GM12865 (cell line): ENCODE measurements at regions not wholly inside any gene's neighbourhood (a gene's known extent, or its start where the extent isn't known, plus 50 kb on each side); places are given as distances from the start of the nearest gene placed in this dataset.

Experiments
- DNase-seq: peaks from one replicate; pipeline ENCODE4 v3.0.0; 2010; ENCODE audit warnings: low read depth
- H3K4me3 ChIP-seq: 2 replicates; pipeline ENCODE4 v1.5.1; 2011; ENCODE audit warnings: mild to moderate bottlenecking, low read depth, low read length, control low read depth
- TF ChIP-seq, protein P1 (sequence below): IDR thresholded peaks from 2 replicates; pipeline ENCODE4 v1.5.1; 2011; ENCODE audit warnings: low read length, control low read depth, low read depth, inconsistent platforms; ENCODE audit not compliant: insufficient read depth; ENCODE audit errors: missing control alignments

DNA sequence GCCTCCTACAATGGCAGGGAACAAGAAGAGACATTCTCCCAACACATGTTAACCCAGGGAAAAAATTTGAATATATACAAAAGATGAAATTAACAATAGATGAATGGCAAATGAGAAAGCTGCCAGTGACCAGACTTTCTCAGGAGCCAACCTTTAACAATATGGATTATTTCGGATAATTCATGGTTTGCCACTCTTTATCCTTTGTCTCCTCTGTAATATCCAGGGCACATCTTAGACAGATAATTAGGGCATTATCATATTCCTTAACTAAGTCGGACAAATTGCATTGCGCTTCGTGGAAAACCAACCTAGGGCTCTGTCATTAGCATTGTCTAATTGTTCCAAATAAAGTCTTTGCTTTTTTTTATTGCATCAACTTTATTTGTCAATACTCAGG lies 97.3 kb downstream of the CDCA7 start:
- TF ChIP-seq, protein P1, sequence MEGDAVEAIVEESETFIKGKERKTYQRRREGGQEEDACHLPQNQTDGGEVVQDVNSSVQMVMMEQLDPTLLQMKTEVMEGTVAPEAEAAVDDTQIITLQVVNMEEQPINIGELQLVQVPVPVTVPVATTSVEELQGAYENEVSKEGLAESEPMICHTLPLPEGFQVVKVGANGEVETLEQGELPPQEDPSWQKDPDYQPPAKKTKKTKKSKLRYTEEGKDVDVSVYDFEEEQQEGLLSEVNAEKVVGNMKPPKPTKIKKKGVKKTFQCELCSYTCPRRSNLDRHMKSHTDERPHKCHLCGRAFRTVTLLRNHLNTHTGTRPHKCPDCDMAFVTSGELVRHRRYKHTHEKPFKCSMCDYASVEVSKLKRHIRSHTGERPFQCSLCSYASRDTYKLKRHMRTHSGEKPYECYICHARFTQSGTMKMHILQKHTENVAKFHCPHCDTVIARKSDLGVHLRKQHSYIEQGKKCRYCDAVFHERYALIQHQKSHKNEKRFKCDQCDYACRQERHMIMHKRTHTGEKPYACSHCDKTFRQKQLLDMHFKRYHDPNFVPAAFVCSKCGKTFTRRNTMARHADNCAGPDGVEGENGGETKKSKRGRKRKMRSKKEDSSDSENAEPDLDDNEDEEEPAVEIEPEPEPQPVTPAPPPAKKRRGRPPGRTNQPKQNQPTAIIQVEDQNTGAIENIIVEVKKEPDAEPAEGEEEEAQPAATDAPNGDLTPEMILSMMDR, result no peak
- no peak for DNase-seq
- no peak overlapping the region for H3K4me3 ChIP-seq

DNA sequence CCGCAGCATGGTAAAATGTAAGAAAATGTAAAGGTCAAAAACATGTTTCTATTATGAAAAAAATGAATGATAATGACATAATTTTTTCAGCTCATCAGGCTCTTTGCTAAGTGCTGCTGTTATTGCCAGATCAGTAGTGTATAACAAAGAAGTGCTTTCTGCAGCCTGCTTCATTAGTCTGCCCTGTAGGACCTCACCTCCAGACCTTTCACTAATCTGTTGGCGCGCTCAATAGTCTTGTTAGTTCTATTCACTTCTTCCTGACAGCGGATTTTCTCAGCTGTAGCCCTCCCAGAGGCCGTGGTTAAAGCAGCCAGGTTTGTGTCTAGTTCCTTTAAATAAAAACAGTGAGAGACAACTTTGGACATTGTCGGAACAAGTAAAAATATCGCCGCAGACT lies 97.7 kb downstream of the CDCA7 start:
- no peak overlapping the region for H3K4me3 ChIP-seq
- TF ChIP-seq, protein P1, result no peak
- no peak for DNase-seq

DNA sequence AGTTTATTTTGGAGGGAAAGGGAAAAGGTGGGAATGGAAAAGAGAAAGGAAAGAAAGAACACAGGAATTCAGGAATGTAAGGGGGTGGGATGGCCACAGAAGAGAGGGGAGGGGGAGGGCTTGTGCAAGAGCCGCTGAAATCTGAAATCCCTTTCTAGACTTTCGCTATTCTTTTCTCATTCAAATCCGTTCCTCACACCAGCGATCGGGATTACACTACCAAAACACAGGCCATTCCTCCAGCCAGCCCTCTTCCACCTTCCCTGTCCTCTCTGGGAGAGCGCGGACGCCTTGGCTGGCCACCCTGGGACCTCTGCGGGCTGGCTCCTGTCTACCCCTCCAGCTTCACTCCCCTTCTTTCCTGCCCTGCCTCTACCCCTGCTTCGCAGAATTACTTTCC lies 102.3 kb downstream of the CDCA7 start:
- DNase-seq, result no peak
- no peak overlapping the region for H3K4me3 ChIP-seq
- TF ChIP-seq, protein P1, result no peak

DNA sequence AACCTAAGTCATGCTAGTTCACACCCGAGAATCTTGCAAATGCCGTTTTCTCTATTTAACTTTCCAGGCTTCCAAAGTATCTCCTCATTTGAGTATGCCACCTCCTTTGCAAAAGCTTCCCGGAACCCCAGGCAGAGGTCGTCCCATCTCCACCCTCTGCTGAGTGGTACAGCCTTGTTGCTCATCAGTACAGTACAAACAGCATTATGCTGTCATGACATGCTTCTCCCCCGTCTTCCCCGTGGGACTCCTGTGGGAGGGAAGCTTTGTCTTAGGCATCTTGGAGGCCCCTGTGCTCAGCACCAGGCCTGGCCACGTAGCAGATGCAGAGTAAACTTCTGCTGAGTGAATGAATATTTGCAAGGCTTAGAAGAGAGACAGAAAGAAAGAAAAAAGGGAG lies 102.7 kb downstream of the CDCA7 start:
- no peak overlapping the region for H3K4me3 ChIP-seq
- DNase-seq, result no peak
- TF ChIP-seq, protein P1, result no peak

DNA sequence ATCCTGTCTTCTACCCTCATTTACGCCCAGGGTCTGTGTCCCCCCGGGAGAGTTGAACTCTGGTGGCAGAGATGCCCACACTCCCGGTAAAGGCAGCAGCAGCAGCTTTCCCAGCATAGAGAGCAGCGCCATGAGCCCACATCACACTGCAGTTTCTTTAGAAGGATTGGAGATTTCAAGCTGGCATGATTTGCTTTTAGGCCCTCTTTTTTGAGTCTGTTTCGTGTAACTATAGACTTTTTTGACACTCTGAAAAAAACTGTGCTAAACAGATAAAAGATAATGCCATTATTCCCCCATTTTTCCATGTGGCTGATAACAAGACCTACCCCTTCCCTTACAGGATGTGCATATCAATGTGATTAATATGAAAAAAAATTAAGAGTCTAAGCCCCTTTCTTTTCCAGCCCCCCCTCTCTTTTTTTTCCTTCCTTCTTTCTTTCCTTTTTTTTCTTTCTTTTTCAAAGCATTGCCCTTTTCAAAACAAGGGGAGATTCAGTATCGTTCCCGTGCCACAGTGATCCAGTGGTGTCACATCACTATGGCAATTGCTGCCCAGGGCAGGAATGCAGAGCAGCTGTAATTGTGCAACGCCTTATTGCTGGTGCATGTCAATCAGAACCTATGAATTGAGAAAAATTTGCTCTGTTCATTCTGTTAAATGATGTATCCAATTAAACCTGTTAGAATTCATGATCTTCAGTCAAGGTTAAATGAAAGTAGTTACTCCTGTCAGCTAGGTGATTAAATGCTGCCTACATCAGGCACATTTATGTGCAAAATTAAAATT lies 104.5 kb downstream of the CDCA7 start:
- TF ChIP-seq, protein P1, result no peak
- no peak for DNase-seq
- no peak overlapping the region for H3K4me3 ChIP-seq

DNA sequence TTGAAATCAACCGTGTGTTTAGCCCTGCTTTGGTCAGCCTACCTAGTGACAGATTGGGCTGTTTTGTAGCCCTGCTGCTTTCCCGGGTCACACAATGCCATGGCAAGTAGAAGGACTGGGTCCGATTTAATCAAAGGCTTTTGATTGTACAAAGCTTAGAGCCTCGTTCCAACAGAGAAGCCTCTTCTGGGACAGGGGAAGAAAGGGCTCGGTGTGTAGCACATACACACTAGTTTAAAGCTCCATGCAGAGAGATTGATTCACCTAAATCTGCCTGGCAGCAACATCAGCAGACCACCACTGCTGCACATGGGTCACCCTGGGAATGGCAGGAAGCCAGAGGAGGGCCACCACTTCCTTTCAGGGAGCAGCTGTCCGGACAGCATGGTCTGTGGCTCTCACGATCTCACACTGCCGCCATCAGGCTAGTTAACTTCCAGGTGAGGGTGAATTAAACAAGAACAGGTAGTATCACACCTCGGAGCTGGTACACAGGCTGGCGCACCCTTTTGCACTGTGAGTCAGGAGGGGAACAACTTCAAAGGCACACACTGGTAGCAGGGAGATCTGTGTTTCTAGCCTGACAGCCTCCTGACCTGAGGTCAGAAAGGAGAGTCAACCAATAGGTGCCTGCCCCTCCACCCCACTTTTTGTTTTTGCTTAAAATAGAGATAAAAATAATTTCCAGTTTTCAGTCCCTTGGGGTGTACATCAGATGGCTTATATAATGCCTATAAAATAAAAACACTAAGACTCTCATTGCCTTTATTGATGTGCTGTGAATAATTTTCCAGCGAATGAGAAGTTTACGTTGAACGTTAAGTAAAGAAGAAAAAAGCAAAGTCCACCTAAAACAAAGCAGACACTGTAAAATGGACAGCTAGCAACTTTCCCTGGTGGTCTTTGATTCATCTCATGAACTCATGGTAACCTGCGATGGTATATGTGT lies 108.5 kb downstream of the CDCA7 start:
- H3K4me3 ChIP-seq, result no peak overlapping the region
- DNase-seq, result peak; percentile 9

More for the DNA sequence above, 108.5 kb downstream of the CDCA7 start:
- TF ChIP-seq, protein P1, result peak; percentile 6
